Panc1 (cell line): ENCODE measurements at regions not wholly inside any gene's neighbourhood (a gene's known extent, or its start where the extent isn't known, plus 50 kb on each side); places are given as distances from the start of the nearest gene placed in this dataset.

ENCODE experiments used
- ATAC-seq: fragments of 200-7000 bp; cut with Tn5 transposase; 2 replicates; pipeline ENCODE4 v1.9.1; 2020; ENCODE audit warnings: mild to moderate bottlenecking, moderate library complexity
- BruUV-seq: library from RNA; stranded (reverse); fragments of 400-500 nt; replicated peaks from 2 replicates; lab custom pipeline; 2021; lab: Mats Ljungman, UMichigan
- CTCF ChIA-PET: fragments of 300-600 bp; sonication (Branson Sonifier 250); formaldehyde crosslinking; loops from one replicate; lab custom pipeline; 2022; ENCODE audit warnings: antibody characterized with exemption; lab: Charles Lee
- POLR2A ChIA-PET: fragments of 300-600 bp; sonication (Branson Sonifier 250); formaldehyde crosslinking; loops from one replicate; lab custom pipeline; 2022; ENCODE audit warnings: antibody characterized with exemption; lab: Charles Lee
- DNase-seq: peaks from one replicate; pipeline ENCODE4 v3.0.0-alpha.2; 2010; ENCODE audit warnings: low read depth, low spot score
- H3K27ac ChIP-seq: 2 replicates; pipeline ENCODE4 v1.5.1; 2011; ENCODE audit warnings: mild to moderate bottlenecking, low read length, inconsistent platforms
- H3K27me3 ChIP-seq: fragments of 200-500 bp; sonication (Bioruptor generic); 2 replicates; pipeline ENCODE4 v1.6.0; 2014; ENCODE audit warnings: low read length, inconsistent platforms; ENCODE audit not compliant: control insufficient read depth, insufficient read depth
- H3K36me3 ChIP-seq: fragments of 200-500 bp; sonication (Bioruptor generic); 2 replicates; pipeline ENCODE4 v1.5.1; 2014; ENCODE audit warnings: inconsistent platforms, mild to moderate bottlenecking, low read length, moderate library complexity; ENCODE audit not compliant: control insufficient read depth, insufficient read depth
- H3K4me1 ChIP-seq: 2 replicates; pipeline ENCODE4 v1.5.1; 2011; ENCODE audit warnings: inconsistent platforms, mild to moderate bottlenecking, low read length, moderate library complexity; ENCODE audit not compliant: control insufficient read depth, insufficient read depth
- H3K4me3 ChIP-seq, 2 experiments: 2 replicates each; pipeline ENCODE4 v1.5.1; 2011 to 2012; ENCODE audit warnings: low read depth in 2 of 2, low read length in 2 of 2, mild to moderate bottlenecking in 2 of 2, inconsistent platforms in 1 of 2, moderate library complexity in 1 of 2
- H3K9me3 ChIP-seq: fragments of 200-500 bp; sonication (Bioruptor generic); 2 replicates; pipeline ENCODE4 v1.5.1; 2014; ENCODE audit warnings: low read depth, mild to moderate bottlenecking, inconsistent platforms, low read length, moderate library complexity; ENCODE audit not compliant: control insufficient read depth, insufficient read depth
- POLR2AphosphoS5 ChIP-seq: IDR thresholded peaks from 2 replicates; pipeline ENCODE4 v1.6.1; 2012; ENCODE audit warnings: mild to moderate bottlenecking, low read depth, low read length, moderate library complexity
- SIN3A ChIP-seq: IDR thresholded peaks from 2 replicates; pipeline ENCODE4 v1.6.1; 2012; ENCODE audit warnings: low read depth, mild to moderate bottlenecking, low read length, moderate library complexity, borderline replicate concordance; ENCODE audit not compliant: insufficient read depth
- TCF7L2 ChIP-seq: IDR thresholded peaks from 2 replicates; pipeline ENCODE4 v1.6.1; 2011; ENCODE audit warnings: mild to moderate bottlenecking, low read depth, low read length, inconsistent platforms
- in situ Hi-C: cut with HindIII; loops from 2 replicates; pipeline ENCODE4 v1.10.0; 2016; ENCODE audit warnings: low sequenced_read_pairs, low pct_unique_long_range_greater_than_20kb
- intact Hi-C: fragments of 100-400 bp; cut with micrococcal nuclease; formaldehyde crosslinking; loops from one replicate; pipeline ENCODE4 v1.10.0; 2022; ENCODE audit not compliant: unreplicated experiment
- TF ChIP-seq, protein P1 (sequence below), 2 experiments: IDR thresholded peaks; 2 replicates each; pipeline ENCODE4 v1.6.1; 2011 to 2012; ENCODE audit warnings: low read depth in 2 of 2, control low read depth in 1 of 2, low read length in 1 of 2, mild to moderate bottlenecking in 1 of 2, moderate library complexity in 1 of 2; ENCODE audit not compliant: insufficient read depth in 1 of 2
- TF ChIP-seq, protein P2 (sequence below): fragments of 450-650 bp; IDR thresholded peaks from 2 replicates; pipeline ENCODE4 v1.5.1; 2017; ENCODE audit warnings: mild to moderate bottlenecking

DNA sequence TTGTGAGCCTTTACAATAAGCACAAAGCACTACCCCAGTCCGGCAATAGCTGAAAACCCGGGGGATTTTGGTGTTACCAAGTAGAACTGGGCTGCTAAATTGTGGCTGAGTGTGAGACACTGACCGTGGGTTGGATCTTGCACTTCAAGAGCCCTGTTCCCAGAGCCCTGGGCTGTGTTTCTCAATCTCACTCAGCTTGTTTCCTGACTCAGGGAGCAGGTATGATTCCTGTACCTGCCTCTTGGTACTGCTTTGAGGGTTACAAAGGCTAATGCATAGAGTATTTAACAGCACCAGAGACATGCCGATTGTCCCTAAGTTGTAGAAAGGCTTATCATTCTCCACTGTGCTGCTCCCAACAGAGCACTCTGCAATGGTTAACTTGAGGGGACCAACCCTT, 134.6 kb downstream of the TEX36 start:
- ATAC-seq (no peak), DNase-seq (no peak)
- TF ChIP-seq SIN3A, result no peak
- no peak for TF ChIP-seq POLR2AphosphoS5
- no peak for TF ChIP-seq TCF7L2
- TF ChIP-seq, protein P1, sequence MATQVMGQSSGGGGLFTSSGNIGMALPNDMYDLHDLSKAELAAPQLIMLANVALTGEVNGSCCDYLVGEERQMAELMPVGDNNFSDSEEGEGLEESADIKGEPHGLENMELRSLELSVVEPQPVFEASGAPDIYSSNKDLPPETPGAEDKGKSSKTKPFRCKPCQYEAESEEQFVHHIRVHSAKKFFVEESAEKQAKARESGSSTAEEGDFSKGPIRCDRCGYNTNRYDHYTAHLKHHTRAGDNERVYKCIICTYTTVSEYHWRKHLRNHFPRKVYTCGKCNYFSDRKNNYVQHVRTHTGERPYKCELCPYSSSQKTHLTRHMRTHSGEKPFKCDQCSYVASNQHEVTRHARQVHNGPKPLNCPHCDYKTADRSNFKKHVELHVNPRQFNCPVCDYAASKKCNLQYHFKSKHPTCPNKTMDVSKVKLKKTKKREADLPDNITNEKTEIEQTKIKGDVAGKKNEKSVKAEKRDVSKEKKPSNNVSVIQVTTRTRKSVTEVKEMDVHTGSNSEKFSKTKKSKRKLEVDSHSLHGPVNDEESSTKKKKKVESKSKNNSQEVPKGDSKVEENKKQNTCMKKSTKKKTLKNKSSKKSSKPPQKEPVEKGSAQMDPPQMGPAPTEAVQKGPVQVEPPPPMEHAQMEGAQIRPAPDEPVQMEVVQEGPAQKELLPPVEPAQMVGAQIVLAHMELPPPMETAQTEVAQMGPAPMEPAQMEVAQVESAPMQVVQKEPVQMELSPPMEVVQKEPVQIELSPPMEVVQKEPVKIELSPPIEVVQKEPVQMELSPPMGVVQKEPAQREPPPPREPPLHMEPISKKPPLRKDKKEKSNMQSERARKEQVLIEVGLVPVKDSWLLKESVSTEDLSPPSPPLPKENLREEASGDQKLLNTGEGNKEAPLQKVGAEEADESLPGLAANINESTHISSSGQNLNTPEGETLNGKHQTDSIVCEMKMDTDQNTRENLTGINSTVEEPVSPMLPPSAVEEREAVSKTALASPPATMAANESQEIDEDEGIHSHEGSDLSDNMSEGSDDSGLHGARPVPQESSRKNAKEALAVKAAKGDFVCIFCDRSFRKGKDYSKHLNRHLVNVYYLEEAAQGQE (IDR thresholded peaks at IDR 0.05; ENCODE audit: insufficient read depth in 1 of 2, low read depth in 2 of 2, low read length in 1 of 2), result no peak
- TF ChIP-seq, protein P2, sequence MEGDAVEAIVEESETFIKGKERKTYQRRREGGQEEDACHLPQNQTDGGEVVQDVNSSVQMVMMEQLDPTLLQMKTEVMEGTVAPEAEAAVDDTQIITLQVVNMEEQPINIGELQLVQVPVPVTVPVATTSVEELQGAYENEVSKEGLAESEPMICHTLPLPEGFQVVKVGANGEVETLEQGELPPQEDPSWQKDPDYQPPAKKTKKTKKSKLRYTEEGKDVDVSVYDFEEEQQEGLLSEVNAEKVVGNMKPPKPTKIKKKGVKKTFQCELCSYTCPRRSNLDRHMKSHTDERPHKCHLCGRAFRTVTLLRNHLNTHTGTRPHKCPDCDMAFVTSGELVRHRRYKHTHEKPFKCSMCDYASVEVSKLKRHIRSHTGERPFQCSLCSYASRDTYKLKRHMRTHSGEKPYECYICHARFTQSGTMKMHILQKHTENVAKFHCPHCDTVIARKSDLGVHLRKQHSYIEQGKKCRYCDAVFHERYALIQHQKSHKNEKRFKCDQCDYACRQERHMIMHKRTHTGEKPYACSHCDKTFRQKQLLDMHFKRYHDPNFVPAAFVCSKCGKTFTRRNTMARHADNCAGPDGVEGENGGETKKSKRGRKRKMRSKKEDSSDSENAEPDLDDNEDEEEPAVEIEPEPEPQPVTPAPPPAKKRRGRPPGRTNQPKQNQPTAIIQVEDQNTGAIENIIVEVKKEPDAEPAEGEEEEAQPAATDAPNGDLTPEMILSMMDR, result no peak
- no peak overlapping the region for H3K4me3 ChIP-seq
- no peaks in the 10 kb centered on the region for H3K9me3 ChIP-seq
- CTCF ChIA-PET, result no interaction called here
- no peaks in the 10 kb centered on the region for H3K4me1 ChIP-seq
- peaks cover 27% of the 10 kb centered on the region for H3K27me3 ChIP-seq
- POLR2A ChIA-PET, result no interaction called here
- no peaks in the 10 kb centered on the region for H3K36me3 ChIP-seq
- no TSS peak for BruUV-seq
- intact Hi-C loops (no loop called here), in situ Hi-C loops (no loop called here)
- no peak overlapping the region for H3K27ac ChIP-seq

DNA sequence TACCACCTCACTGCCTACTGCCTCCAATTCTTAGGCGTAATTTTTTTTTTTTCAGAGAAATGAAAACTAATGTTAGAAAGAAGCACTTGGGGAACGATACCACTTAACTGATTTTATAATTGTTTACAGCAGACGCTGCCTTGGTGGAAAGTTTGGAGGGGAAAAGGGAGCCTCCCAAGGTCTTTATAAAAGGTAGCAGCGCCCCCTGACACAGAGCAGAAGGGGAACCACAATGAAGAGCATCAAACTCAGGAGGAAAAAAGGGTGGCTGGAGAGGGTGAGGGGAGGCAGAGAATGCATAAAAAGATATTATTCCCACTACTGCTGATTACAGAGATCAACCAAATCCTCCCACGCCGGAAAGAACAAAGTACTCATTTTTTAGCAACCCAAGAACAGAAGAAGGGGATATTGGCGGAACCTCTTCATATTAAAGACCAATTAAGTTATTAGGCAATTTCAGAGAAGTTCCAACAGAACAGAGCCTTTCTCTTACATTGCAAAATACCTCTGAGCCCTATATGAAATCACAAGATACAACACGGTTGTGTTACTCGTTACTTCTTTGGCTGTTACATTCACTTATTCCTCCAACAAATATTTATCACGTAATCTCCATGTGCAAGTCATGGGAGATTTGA, 135.8 kb downstream of the TEX36 start:
- Histone ChIP-seq H3K9me3 (no peaks in the 10 kb centered on the region), H3K36me3 (no peaks in the 10 kb centered on the region), H3K27me3 (peaks cover 34% of the 10 kb centered on the region), H3K4me1 (no peaks in the 10 kb centered on the region), H3K4me3 (no peak overlapping the region), H3K27ac (no peak overlapping the region)
- TF ChIP-seq, protein P2, result no peak; the same call in 1 of the 2 replicates
- TF ChIP-seq TCF7L2, result no peak
- TF ChIP-seq SIN3A, result no peak
- no peak for TF ChIP-seq POLR2AphosphoS5
- TF ChIP-seq, protein P1 (IDR thresholded peaks at IDR 0.05; ENCODE audit: insufficient read depth in 1 of 2, low read depth in 2 of 2, low read length in 1 of 2), result no peak
- no peak for DNase-seq
- ATAC-seq, result no peak
- no TSS peak for BruUV-seq
- POLR2A ChIA-PET, result no interaction called here
- CTCF ChIA-PET, result interaction anchor here (0.6 kb wide), 1 partner anchor 59 kb away, joined by 7 read pairs; no protein-coding TSS in a partner anchor
- in situ Hi-C loops, result no loop called here
- intact Hi-C loops, result no loop called here
